Thyroid gland (tissue), 4 donors: ENCODE measurements at regions not wholly inside any gene's neighbourhood (a gene's known extent, or its start where the extent isn't known, plus 50 kb on each side); places are given as distances from the start of the nearest gene placed in this dataset.

Source experiments
- DNase-seq, 2 donors: peaks; one replicate each; pipeline ENCODE4 v3.0.0-alpha.2; 2019
- H3K27ac ChIP-seq, 3 donors: fragments of 200-600 bp; sonication (generic); 1 replicate in 2 of 3; 2 replicates in 1 of 3; pipeline ENCODE4 v1.5.1; 2016 to 2019; ENCODE audit warnings: mild to moderate bottlenecking in 1 of 3, moderate library complexity in 1 of 3
- H3K27me3 ChIP-seq: fragments of 200-600 bp; sonication (generic); one replicate; pipeline ENCODE4 v1.5.1; 2019
- H3K36me3 ChIP-seq, 2 donors: fragments of 200-600 bp; sonication (generic); one replicate each; pipeline ENCODE4 v1.5.1; 2016 to 2019
- H3K4me1 ChIP-seq, 2 donors: fragments of 200-600 bp; sonication (generic); one replicate each; pipeline ENCODE4 v1.5.1; 2017 to 2019
- H3K4me3 ChIP-seq, 3 donors: fragments of 200-600 bp; sonication (generic); replicated peaks in 1 of 3; 1 replicate in 2 of 3; 2 replicates in 1 of 3; pipeline ENCODE4 v1.5.1; 2016; ENCODE audit warnings: mild to moderate bottlenecking in 1 of 3
- H3K9me3 ChIP-seq: fragments of 200-600 bp; sonication (generic); one replicate; pipeline ENCODE4 v1.5.1; 2017
- POLR2A ChIP-seq, 2 donors: fragments of 450-650 bp; IDR thresholded peaks; one replicate each; pipeline ENCODE4 v1.6.1; 2017; ENCODE audit warnings: antibody characterized with exemption in 2 of 2, mild to moderate bottlenecking in 2 of 2, moderate library complexity in 1 of 2
- WGBS, 2 donors: methylation state at CpG; one replicate each; pipeline ENCODE4 v1.1.5; 2017; 5-methylcytosine and 5-hydroxymethylcytosine counted together
- intact Hi-C: fragments of 100-400 bp; cut with DNase I; formaldehyde crosslinking; loops from one replicate; pipeline ENCODE4 v1.15.1; 2023
- TF ChIP-seq, protein P1 (sequence below), 6 experiments: fragments of 200-600 bp in 3 of 6; fragments of 450-650 bp in 3 of 6; sonication (generic) in 3 of 6; IDR thresholded peaks; one replicate each; pipeline ENCODE4 v1.5.1; 2016 to 2019; ENCODE audit warnings: antibody characterized with exemption in 6 of 6, mild to moderate bottlenecking in 2 of 6, inconsistent platforms in 1 of 6, moderate library complexity in 1 of 6

- 73 to 83% methylated on average over 3 of the region's 3 CpGs for WGBS, 2 donors
- no peaks in the 10 kb centered on the region for H3K36me3 ChIP-seq
- no peak overlapping the region for H3K4me3 ChIP-seq
- DNase-seq, result no peak
- intact Hi-C loops, result no loop called here
- TF ChIP-seq, protein P1, sequence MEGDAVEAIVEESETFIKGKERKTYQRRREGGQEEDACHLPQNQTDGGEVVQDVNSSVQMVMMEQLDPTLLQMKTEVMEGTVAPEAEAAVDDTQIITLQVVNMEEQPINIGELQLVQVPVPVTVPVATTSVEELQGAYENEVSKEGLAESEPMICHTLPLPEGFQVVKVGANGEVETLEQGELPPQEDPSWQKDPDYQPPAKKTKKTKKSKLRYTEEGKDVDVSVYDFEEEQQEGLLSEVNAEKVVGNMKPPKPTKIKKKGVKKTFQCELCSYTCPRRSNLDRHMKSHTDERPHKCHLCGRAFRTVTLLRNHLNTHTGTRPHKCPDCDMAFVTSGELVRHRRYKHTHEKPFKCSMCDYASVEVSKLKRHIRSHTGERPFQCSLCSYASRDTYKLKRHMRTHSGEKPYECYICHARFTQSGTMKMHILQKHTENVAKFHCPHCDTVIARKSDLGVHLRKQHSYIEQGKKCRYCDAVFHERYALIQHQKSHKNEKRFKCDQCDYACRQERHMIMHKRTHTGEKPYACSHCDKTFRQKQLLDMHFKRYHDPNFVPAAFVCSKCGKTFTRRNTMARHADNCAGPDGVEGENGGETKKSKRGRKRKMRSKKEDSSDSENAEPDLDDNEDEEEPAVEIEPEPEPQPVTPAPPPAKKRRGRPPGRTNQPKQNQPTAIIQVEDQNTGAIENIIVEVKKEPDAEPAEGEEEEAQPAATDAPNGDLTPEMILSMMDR (IDR thresholded peaks at IDR 0.05), result no peak
- TF ChIP-seq POLR2A (IDR thresholded peaks at IDR 0.05), result no peak
- no peaks in the 10 kb centered on the region for H3K4me1 ChIP-seq
- H3K9me3 ChIP-seq, result no peaks in the 10 kb centered on the region
- no peaks in the 10 kb centered on the region for H3K27me3 ChIP-seq
- H3K27ac ChIP-seq, result no peak overlapping the region
These were observed 123.5 kb downstream of the MAP3K7 start for GRCh38 chr6:90463359-90463758.

DNA sequence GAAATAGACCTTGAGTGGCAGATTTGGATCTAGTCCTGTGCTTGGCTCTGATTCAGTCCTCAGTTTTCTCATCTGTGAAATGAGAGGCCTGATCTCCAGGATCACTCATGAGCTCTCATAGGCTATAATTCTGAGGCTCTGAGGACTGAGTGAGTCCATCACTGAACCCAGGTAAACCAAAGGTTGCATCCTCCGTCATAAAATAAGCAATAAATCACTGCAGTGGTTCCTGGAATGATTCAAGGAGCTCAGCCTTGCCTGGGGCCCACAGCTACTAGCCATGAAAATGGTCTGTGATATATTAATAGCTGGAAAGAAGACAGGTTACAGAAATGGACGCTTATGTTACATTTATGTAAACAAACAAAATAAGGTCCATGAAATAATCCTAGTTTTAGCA lies 124.8 kb downstream of the MAP3K7 start:
- DNase-seq, result no peak
- no peak overlapping the region for H3K27ac ChIP-seq
- no peaks in the 10 kb centered on the region for H3K4me1 ChIP-seq
- intact Hi-C loops, result no loop called here
- no peaks in the 10 kb centered on the region for H3K9me3 ChIP-seq
- no peaks in the 10 kb centered on the region for H3K36me3 ChIP-seq
- no peak overlapping the region for H3K4me3 ChIP-seq
- H3K27me3 ChIP-seq, result no peaks in the 10 kb centered on the region
- TF ChIP-seq, protein P1 (IDR thresholded peaks at IDR 0.05), result no peak
- no peak for TF ChIP-seq POLR2A (IDR thresholded peaks at IDR 0.05)
- 84 to 89% methylated on average over 2 of the region's 2 CpGs for WGBS, 2 donors

GRCh38 chr6:90461383-90461782 lies 125.5 kb downstream of the MAP3K7 start:
- no peak for DNase-seq
- Histone ChIP-seq H3K4me1 (no peaks in the 10 kb centered on the region), H3K4me3 (no peak overlapping the region), H3K36me3 (no peaks in the 10 kb centered on the region), H3K27ac (no peak overlapping the region), H3K27me3 (no peaks in the 10 kb centered on the region), H3K9me3 (no peaks in the 10 kb centered on the region)
- TF ChIP-seq POLR2A (IDR thresholded peaks at IDR 0.05), result no peak
- TF ChIP-seq, protein P1 (IDR thresholded peaks at IDR 0.05), result no peak
- intact Hi-C loops, result no loop called here
- WGBS, 2 donors, result 86 to 88% methylated on average over 3 of the region's 3 CpGs

- DNase-seq, result no peak
- intact Hi-C loops, result no loop called here
- no peak overlapping the region for H3K27ac ChIP-seq
- H3K36me3 ChIP-seq, result no peaks in the 10 kb centered on the region
- no peaks in the 10 kb centered on the region for H3K27me3 ChIP-seq
- 91% methylated on average over 5 of the region's 5 CpGs for WGBS, 2 donors
- H3K9me3 ChIP-seq, result no peaks in the 10 kb centered on the region
- H3K4me1 ChIP-seq, result no peaks in the 10 kb centered on the region
- TF ChIP-seq POLR2A (IDR thresholded peaks at IDR 0.05), result no peak
- TF ChIP-seq, protein P1 (IDR thresholded peaks at IDR 0.05), result no peak
- no peak overlapping the region for H3K4me3 ChIP-seq
These were observed 126.8 kb downstream of the MAP3K7 start for GRCh38 chr6:90460051-90460450.

GRCh38 chr6:90459225-90459758 lies 127.6 kb downstream of the MAP3K7 start:
- H3K27ac ChIP-seq, result no peak overlapping the region
- 61 to 64% methylated on average over 4 of the region's 4 CpGs for WGBS, 2 donors
- TF ChIP-seq, protein P1 (IDR thresholded peaks at IDR 0.05), result no peak
- no peak for TF ChIP-seq POLR2A (IDR thresholded peaks at IDR 0.05)
- H3K4me1 ChIP-seq, result no peaks in the 10 kb centered on the region
- H3K27me3 ChIP-seq, result no peaks in the 10 kb centered on the region
- H3K9me3 ChIP-seq, result no peaks in the 10 kb centered on the region
- DNase-seq, result no peak
- H3K4me3 ChIP-seq, result no peak overlapping the region
- H3K36me3 ChIP-seq, result no peaks in the 10 kb centered on the region
- intact Hi-C loops, result no loop called here
